GM18502 (cell line): ENCODE measurements at regions not wholly inside any gene's neighbourhood (a gene's known extent, or its start where the extent isn't known, plus 50 kb on each side); places are given as distances from the start of the nearest gene placed in this dataset.
A peak's percentile ranks its signal among the peaks of the same experiment; 100 is the strongest.
"Not testable (repeated sequence)": the region's sequence is repeated elsewhere in the genome, so short reads cannot be mapped to it uniquely, and the experiment has no call there.

ENCODE experiments used
- ATAC-seq: cut with Tn5 transposase; IDR thresholded peaks from one replicate; pipeline ENCODE4 v1.9.1; 2021; ENCODE audit warnings: mild to moderate bottlenecking; ENCODE audit not compliant: unreplicated experiment, poor library complexity

- ATAC-seq: no peak
These were observed 894.6 kb downstream of the PLOD2 start for GRCh38 chr3:145266368-145266767.

DNA sequence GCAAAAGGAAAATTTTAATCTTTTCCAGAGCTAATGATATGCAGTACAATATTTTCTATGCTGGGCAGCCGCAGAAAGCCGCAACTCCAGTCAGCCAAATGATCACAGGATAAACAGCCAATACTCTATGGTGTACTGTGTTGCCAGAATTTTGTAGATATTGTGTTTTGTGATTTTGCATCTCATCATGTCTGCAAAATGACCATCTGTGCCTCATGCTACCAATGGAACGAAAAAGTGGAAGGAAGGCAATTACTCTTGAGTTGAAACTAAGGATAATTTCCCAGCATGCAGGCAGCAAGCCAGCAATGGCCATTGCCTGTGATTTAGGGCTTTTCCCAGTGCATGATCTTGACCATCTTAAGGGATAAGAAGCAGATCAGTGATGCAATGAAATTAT lies 891.9 kb downstream of the PLOD2 start:
- no peak for ATAC-seq

DNA sequence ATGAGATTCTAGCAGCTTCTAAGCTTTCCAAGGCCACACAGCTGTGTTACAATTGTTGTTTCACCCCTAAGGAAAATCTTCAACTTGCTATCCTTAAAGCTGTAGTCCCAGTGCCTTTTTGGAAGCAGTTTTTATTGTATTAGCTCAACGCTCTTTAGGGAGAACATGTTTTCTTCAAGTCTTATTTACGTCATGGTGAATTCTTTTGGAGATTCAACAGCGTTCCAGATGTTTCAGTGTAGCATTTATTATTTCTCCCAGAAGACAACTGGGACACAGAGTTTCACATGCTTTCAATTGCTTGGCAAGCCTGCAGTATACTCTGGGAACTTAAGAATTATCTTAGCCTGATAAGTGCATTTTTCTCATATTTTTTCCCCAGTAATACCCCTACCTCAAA lies 888.3 kb downstream of the PLOD2 start:
- no peak for ATAC-seq

DNA sequence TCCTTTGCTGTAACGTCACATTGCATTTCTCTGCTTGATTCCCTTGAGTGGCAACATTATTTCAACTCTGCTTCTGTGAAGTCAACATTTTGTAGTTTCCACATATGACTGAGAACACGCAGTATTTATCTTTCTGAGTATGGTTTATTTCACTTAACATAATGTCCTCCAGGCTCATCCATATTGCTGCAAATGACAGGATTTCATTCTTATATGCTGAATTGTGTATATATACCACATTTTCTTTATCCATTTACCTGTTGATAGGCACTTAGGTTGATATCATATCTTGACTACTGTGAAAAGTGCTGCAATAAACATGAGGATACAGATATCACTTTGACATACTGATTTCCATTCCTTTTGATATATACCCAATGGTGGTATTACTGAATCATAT lies 878.5 kb downstream of the PLOD2 start:
- no peak for ATAC-seq

DNA sequence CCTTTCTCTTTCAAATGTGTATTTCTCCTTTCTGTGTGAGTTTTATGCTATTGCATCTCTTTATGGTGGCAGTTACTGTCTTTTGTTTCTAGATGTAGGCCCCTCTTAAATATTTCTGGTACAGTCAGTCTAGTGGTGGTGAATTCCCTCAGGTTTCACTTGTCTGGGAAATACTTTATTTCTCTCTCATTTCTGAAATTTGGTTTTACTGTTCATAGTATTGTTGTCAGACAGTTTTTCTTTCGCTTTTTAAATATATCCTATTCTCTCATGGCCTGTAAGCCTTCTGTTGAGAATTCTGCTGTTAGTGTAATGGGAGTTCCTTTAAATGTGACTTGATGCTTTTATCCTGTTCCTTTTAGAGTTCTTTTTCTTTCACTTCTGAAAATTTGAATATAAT lies 874.0 kb downstream of the PLOD2 start:
- ATAC-seq: peak; percentile 67

- ATAC-seq: no peak
These were observed 871.0 kb downstream of the PLOD2 start for GRCh38 chr3:145290010-145290409.

- no peak for ATAC-seq
These were observed 866.4 kb downstream of the PLOD2 start for GRCh38 chr3:145294572-145294971.

GRCh38 chr3:145307272-145307671 lies 853.7 kb downstream of the PLOD2 start:
- ATAC-seq: no peak

DNA sequence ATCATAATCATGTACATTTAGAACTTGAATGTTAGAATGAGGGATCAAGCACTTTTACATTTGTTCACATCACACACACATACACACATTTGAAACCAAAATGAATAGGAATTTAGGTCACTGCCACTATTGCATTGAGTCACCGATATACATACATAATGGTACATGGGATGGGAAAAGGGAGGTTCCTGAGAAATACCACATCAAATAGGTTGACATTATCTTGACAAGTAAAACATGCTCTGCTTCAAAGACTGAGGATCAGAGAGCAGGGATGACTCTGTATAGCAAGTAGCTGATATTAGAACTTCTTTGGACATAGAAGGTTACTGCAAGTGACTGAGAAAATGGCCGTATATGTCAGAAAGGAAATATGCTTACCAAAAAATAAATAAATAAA lies 847.2 kb downstream of the PLOD2 start:
- ATAC-seq: no peak

- not testable (repeated sequence) for ATAC-seq
These were observed 844.7 kb downstream of the PLOD2 start for GRCh38 chr3:145316253-145316652.

- no peak for ATAC-seq
These were observed 834.3 kb downstream of the PLOD2 start for GRCh38 chr3:145326666-145327065.

DNA sequence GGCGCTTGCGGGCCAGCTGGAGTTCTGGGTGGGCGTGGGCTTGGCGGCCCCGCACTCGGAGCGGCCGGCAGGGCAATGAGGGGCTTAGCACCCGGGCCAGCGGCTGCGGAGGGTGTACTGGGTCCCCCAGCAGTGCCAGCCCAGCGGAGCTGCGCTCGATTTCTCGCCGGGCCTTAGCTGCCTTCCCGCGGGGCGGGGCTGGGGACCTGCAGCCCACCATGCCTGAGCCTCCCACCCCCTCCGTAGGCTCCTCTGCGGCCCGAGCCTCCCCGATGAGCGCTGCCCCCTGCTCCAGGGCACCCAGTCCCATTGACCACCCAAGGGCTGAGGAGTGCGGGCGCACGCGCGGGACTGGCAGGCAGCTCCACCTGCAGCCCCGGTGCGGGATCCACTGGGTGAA lies 827.6 kb downstream of the PLOD2 start:
- not testable (repeated sequence) for ATAC-seq

DNA sequence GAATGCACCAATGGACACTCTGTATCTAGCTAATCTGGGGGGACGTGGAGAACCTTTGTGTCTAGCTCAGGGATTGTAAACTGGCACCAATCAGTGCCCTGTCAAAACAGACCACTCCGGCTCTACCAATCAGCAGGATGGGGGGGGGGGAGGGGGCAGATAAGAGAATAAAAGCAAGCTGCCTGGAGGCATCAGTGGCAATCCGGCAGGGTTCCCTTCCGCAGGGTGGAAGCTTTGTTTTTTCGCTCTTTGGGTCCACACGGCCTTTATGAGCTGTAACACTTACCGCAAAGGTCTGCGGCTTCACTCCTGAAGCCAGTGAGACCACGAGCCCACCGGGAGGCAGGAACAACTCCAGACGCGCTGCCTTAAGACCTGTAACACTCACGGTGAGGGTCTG lies 827.1 kb downstream of the PLOD2 start:
- ATAC-seq: no peak

GRCh38 chr3:145355206-145355605 lies 805.8 kb downstream of the PLOD2 start:
- ATAC-seq: no peak

DNA sequence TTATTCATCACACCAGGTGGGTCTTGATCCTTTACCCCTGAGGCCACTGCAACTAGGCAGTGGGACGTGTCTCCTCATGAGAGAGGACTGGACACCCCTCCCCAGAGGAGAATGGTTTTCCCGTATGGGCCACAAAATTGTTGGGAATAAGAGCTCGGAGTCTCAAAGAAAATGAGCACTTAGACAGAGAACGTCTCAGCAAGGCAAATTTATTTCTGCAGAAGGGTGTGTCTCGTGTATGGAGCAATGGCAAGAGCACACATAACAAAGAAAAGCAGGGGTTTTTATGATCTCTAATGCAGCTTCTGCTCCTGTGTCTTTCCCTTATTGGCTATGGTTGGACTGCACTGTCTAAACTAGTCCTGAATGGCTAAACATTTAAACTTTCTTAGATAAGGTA lies 803.5 kb downstream of the PLOD2 start:
- ATAC-seq: no peak

- ATAC-seq: no peak
These were observed 801.9 kb downstream of the PLOD2 start for GRCh38 chr3:145359040-145359439.

DNA sequence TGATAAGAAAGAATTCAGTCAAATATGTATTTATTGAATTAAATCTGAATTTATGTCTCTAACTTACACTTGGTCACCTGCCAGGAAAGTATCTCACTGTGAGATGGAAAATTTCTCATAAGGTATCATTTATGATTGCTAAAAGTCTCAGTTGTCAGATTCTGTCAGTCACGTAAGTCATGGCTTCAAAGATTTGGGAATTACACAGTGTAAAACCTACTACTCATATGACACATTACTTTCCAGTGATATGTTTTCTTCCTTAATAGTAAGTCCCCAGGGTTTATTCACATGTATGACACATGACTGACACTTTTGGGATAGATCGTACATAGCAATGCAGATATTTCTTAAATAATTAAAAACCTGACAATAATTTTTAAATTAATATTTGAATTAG lies 792.2 kb downstream of the PLOD2 start:
- no peak for ATAC-seq

DNA sequence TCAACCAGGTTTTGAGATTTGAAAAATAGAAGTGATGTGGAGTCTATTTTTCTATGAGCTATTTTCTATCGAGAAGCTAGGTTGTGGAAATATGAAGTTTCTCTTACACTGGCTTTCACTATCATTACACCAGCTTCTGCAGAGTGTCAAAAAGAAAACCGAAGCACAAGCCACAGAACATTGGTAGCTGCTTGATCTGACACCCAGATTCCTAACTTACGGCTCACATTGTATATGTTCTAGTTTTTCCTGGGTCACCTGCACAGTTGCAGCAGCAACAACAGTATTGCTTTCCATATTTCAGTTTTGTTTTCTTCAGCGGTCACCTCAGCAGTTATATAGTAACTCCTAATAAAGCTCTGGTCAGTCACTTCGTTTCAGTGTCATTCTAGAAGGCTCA lies 790.1 kb downstream of the PLOD2 start:
- no peak for ATAC-seq

DNA sequence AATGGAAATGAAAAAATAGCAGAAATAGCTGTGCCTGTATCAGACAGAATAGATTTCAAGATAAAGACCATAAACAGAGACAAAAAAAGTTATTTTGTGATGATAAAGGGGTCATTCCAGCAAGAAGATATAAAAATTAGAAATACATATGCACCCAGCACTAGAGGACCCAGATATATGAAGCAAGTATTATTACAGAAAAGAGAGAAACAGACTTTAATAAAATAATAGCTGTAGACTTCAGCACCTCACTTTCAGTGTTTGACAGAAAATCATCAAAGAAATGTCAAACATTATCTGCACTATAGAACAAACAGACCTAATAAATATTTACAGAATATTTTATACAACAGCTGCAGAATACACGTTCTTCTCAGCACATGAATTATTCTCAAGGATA lies 783.7 kb downstream of the PLOD2 start:
- ATAC-seq: no peak

GRCh38 chr3:145383416-145383815 lies 777.6 kb downstream of the PLOD2 start:
- ATAC-seq: no peak

GRCh38 chr3:145384307-145384706 lies 776.7 kb downstream of the PLOD2 start:
- ATAC-seq: no peak

DNA sequence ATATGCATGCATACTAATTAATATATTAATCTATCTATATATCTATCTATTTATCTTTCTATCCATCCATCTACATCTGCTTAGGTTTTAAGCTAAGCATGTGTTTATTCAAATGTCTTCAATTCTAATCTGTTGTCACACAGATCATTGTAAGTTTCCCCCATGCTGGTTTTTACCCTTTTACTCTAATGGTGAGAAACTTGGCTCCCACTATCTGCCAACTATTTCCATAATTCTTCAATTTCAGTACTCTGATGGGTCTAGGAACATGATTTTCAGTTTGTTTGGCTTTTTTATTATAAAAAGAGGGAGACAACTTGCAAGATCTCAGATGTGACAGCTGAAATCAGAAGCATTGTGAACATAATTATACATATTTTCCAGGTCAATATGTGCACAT lies 773.8 kb downstream of the PLOD2 start:
- no peak for ATAC-seq

DNA sequence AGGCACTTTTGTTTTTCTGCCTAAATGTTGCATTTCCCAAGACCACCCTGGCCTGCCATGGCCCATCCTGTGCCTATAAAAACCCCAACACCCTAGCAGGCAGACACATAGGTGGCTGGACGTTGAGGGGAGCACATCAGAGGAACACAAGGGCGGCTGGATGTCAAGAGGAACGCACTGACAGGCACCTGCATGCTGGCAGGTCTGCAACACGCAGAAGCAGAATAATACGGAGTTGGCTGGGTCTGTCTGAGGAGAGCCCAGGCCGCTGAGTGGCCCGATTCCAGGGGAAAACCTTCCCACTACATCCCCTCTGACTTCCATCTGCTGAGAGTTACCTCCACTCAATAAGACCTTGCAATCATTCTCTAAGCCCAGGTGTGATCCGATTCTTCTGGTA lies 765.6 kb downstream of the PLOD2 start:
- ATAC-seq: no peak
